ENCODE measurements at regions not wholly inside any gene's neighbourhood (a gene's known extent, or its start where the extent isn't known, plus 50 kb on each side); places are given as distances from the start of the nearest gene placed in this dataset.

- no peak for DNase-seq (ENCODE audit: low read depth)
Measured at GRCh38 chr2:4499316-4500030, 796.1 kb downstream of the DCDC2C start.

DNA sequence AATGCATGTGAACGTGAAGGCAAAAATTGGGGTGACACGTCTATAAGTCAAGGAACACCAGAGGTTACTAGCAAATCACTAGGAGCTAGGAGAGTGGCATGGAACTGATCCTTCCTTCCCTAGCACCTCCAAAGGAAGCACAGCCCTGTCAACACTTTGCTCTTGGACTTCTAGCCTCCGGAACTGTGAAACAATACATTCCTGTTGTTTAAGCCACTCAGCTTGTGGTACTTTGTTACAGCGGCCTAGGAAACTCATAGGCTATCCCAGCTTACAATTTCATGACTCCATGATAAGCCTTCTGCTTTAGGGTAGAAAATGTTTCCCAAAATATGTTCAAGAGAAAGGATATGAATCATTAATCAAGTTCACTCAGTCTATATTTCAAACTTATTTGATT, 798.1 kb downstream of the DCDC2C start:
- no peak for DNase-seq (ENCODE audit: low read depth)

DNA sequence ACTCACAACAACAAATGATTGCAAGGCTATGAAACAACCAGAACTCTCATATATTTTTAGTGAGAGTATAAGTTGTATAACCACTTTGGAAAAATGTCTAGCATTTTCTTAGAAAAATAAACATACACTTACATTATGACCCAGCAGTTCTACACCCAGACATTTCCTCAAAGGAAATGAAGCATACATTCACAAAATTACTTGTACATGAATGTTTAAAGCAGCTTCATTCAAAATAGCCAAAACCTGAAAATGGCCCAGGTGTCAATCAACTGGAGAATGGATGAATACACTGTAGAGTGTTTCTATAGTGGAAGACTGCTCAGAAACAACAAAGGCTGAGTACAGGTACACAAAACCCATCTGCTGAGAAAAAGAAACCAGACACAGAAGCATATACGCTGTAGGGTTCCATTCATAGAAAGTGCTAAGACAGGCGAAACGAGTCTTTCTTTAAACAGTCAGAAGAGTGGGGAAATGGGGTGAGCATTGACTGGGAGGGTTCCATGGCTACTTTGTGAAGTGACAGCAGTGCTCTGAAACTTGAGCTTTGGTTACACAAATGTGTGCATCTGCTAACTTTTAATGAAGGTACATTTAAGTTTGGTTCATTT, 799.0 kb downstream of the DCDC2C start:
- DNase-seq (ENCODE audit: low read depth), result no peak

GRCh38 chr2:4507661-4508060, 804.3 kb downstream of the DCDC2C start:
- no peak for DNase-seq (ENCODE audit: low read depth)

- no peak for DNase-seq (ENCODE audit: low read depth)
Measured at GRCh38 chr2:4515871-4516761, 812.7 kb downstream of the DCDC2C start.

DNA sequence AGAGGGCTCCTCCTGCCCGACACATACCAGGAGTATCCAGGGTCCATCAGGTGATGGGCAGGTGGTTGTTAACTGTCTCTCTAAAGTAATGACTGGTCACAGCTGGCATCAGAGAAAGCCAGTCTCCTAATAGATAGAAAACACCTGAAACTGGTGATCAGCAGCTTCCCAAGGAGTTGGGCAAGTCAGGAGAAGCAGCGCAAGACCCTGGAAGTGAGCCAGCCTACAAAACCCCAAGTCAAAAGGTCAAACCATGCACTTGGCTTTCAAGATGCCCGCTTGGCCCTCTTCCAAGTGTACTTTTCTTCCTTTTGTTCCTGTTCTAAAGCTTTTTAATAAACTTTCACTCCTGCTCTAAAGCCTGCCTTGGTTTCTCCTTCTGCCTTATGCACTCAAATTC, 815.2 kb downstream of the DCDC2C start:
- DNase-seq (ENCODE audit: low read depth), result no peak

- no peak for DNase-seq (ENCODE audit: low read depth)
Measured at GRCh38 chr2:4522498-4523421, 819.4 kb downstream of the DCDC2C start.

GRCh38 chr2:4527416-4527815, 824.0 kb downstream of the DCDC2C start:
- no peak for DNase-seq (ENCODE audit: low read depth)

DNA sequence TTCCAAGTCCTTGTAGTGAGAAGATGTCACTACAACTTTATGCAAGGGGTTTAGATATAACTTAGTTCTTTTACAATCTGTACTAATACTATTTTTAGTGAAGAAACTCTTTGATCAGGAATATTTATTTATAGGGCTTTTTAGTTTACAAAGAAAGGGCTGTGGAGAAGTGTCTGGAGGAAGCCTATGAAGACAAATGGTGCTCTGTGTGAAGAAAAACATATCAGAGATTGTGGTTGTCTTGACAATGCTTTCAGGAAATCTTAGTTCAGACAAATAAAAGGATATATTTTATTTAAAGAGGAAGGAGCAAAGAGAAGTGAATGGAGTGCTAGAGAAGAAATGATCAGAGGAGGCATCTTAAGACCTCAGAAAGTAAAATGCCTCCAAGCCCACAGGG, 824.9 kb downstream of the DCDC2C start:
- DNase-seq (ENCODE audit: low read depth), result no peak

DNA sequence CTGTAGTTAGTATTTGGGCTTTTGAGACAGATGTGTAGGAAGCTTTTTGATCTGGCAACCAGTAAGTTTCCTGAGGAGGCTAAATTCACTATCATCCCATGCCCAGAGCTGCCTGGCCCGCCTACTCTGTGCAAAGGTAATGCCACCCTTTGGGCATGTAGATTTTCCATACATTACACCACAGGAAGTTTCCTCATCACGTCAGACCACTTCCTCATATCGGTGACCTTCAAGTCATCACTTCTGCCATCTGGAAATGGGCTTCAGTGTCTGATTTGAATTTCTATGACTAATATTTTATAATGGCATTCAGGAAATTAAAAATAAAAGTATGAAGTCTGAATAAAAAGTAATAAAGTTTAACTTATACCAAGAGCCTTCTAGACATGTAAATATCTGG, 825.4 kb downstream of the DCDC2C start:
- no peak for DNase-seq (ENCODE audit: low read depth)

GRCh38 chr2:4529738-4530137, 826.4 kb downstream of the DCDC2C start:
- DNase-seq (ENCODE audit: low read depth), result no peak

DNA sequence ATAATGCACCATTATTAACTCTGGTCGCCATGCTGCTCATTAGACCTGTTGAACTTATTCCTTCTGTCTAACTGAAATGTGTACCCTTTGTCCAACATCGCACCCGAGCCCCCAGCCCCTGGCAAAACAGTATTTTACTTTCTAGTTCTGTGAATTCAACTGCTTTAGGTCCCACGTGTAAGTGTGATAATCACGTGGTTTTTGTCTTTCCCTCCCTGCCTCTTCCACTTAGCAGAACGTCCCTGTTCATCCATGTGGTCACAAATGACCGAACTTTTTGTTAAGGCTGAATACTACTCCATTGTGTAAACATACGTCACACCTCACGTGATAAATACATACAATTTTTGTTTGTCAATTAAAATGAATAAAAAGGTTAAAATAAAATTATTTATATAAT, 826.9 kb downstream of the DCDC2C start:
- no peak for DNase-seq (ENCODE audit: low read depth)

- DNase-seq (ENCODE audit: low read depth), result no peak
Measured at GRCh38 chr2:4533806-4534205, 830.4 kb downstream of the DCDC2C start.

- DNase-seq (ENCODE audit: low read depth), result no peak
Measured at GRCh38 chr2:4539121-4539520, 835.7 kb downstream of the DCDC2C start.

- no peak for DNase-seq (ENCODE audit: low read depth)
Measured at GRCh38 chr2:4549666-4550210, 846.4 kb downstream of the DCDC2C start.

DNA sequence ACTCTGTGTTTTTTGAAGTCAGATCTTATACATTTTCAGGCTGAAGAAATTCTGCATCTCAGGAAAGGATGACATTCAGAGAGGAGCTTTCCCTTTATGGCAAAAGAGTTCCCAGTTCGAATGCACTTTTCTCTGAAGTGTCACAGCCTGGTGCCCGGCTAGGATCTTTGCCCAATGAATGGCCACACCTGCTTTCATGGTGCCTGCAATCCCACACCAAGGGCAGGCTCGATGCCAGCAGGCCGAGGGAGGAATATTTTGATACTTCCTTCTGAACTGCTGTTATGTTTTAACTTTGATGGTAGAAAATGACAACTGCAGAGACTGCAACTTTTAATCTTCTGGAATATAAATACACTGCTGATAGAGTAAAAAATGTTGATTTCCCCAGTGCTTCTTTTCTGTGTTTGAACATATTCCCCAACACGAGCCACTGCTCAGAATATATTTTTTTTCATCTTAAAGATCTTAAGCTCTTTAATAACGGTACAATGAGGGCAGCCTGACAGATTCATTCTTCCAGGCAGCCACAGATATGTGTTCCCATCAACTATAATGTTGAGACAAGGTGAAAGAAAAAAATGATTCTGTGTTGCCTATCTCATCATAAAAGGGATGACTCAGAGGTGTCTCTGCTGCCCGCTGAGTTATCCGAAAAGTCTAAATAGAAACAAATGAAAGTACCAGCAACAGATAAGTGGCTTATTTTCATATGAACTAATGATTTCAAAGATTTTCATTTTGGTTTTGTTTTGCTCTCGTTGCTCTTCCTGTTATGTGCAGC, 848.5 kb downstream of the DCDC2C start:
- no peak for DNase-seq (ENCODE audit: low read depth)

DNA sequence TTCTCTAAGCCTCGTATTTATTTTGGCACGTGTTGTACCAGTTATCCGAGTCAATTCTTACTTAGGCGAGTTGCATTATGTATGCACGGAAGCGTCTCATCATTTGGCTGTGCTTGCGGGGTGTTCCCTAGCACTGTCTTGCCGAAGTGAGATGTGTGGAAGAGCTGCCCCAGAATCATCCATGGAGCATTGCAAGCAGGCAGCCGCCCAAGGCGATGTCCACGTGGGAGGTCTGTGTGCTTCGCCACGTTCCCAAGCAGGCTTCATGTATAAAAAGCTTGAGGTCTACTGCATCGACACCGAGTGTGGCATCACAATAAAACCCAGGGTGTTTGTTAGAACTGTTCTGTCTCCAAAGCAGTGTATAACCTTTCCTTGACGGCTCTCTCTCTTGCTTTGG, 849.9 kb downstream of the DCDC2C start:
- no peak for DNase-seq (ENCODE audit: low read depth)

GRCh38 chr2:4556135-4556896, 852.9 kb downstream of the DCDC2C start:
- no peak for DNase-seq (ENCODE audit: low read depth)

GRCh38 chr2:4561196-4561595, 857.8 kb downstream of the DCDC2C start:
- no peak for DNase-seq (ENCODE audit: low read depth)

- no peak for DNase-seq (ENCODE audit: low read depth)
Measured at GRCh38 chr2:4576075-4576474, 872.7 kb downstream of the DCDC2C start.

Measured in iris pigment epithelial cell (primary cell).